SIG-M5 treated with dmso at 0.1 percent for 504 hours (cell line): ENCODE measurements at regions not wholly inside any gene's neighbourhood (a gene's known extent, or its start where the extent isn't known, plus 50 kb on each side); places are given as distances from the start of the nearest gene placed in this dataset.
A peak's percentile ranks its signal among the peaks of the same experiment; 100 is the strongest.

ENCODE experiments used
- DNase-seq: peaks from one replicate; lab custom pipeline; 2025; ENCODE audit not compliant: unreplicated experiment; lab: John Stamatoyannopoulos, UW

DNA sequence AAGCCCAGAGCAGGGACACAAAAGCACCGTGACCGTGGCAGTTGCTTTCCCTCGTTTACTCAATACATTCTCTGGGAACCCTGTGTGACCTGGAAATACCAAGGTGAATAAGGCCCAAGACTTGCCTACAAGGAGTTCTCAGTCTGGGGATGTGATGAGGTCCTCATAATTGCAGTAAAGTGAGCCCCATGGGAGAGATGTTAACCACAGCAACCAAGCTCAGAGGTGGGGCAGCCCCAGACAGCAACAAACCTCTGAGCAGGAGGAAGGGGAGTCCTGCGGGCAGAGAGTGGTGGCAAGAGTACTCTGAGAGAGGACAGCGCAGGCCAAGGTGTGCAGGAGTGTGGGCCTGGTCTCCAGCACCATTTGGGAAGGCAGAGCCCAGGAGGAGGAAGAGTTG is 91.6 kb downstream of the TTC32 start:
- DNase-seq, result no peak

DNA sequence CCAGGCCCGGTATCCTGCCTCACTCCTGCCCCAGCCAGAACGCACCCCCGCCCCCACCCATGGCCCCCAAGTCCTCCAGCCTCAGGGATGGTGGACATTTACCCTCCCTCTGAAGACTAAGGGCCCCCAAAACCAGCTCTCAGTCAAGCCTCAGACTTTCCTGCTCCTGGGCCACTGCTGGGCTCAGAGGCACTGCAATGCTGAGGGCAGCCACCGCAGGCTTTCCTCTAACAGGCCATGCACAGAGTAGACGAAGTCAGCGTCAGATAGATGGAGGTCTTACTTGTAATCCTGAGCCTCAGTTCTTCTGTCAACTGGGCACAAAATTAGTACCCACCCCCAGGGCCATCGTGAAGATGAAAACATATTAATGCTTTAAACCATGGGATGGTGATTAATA is 92.6 kb downstream of the TTC32 start:
- DNase-seq, result no peak

- DNase-seq, result no peak
Measured at GRCh38 chr2:19807866-19808265, 93.9 kb downstream of the TTC32 start.

- DNase-seq, result no peak
Measured at GRCh38 chr2:19807346-19807745, 94.4 kb downstream of the TTC32 start.

GRCh38 chr2:19806591-19806990 is 95.2 kb downstream of the TTC32 start:
- DNase-seq, result no peak

GRCh38 chr2:19806131-19806530 is 95.7 kb downstream of the TTC32 start:
- no peak for DNase-seq

- DNase-seq, result no peak
Measured at GRCh38 chr2:19805266-19805665, 96.5 kb downstream of the TTC32 start.

DNA sequence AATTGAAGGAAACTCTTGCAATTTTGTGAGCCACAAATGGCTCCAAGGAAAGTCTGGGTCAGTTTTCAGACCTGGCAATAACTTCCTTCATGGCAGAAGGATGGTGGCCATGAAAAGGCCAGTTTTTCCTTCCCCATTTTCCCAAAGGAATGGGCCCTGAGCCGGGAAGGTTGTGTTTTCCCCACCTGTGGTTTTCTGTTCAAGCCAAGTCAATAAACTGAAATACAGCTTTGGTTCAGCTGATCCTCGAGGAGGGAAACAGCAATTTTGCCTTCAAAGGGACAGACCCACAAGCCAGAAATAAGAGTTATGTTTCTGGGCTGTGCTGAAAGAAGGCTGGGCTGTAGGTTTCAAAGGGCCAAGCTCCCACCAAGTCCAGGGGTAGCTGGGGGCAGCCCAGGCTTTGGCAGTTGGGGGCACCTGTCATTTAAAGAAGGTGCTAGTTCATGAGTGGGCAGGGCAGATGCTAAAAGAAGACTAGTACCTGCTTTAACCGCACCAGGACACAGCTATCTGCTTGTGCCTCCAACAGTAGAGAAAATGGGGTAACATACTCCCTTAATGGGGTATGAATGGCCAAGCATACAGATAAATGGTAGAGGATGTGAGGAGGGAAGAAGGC is 97.0 kb downstream of the TTC32 start:
- DNase-seq, result no peak

DNA sequence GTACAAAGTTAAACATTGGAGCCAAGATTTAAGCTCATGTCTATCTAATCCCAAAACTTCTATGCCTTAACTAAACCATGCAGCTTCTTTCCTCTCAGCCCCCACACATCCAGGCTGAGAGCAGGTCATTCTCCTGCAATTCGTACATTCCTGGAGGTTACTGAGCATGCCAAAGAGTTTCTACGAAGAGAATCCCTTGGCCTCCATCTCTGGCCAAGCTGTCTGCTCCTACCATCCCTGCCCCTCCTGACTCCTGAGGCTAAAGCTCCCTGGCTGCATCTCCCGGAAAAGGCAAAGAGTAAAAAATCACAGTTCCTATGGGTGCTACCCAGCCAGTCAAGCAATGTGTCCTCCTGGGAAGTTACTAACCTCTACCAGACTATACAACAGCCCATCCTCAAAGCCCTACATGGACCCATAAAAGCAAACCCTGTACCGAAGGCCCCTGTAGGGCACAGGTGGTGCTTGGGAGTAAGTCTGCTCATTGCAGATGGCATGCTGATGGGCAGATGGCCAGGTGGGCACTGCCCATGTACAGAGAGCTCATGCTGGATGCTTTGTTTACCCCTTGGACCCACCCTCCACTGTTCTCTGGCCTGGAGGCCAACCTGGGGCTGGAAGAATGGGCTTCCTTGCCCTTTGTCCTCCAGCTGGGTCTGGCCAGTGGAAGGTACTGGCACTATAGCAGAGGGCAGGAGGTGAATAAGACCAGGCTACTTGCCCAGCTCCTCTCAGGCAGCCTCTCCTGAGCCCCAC is 99.5 kb downstream of the TTC32 start:
- DNase-seq, result no peak

DNA sequence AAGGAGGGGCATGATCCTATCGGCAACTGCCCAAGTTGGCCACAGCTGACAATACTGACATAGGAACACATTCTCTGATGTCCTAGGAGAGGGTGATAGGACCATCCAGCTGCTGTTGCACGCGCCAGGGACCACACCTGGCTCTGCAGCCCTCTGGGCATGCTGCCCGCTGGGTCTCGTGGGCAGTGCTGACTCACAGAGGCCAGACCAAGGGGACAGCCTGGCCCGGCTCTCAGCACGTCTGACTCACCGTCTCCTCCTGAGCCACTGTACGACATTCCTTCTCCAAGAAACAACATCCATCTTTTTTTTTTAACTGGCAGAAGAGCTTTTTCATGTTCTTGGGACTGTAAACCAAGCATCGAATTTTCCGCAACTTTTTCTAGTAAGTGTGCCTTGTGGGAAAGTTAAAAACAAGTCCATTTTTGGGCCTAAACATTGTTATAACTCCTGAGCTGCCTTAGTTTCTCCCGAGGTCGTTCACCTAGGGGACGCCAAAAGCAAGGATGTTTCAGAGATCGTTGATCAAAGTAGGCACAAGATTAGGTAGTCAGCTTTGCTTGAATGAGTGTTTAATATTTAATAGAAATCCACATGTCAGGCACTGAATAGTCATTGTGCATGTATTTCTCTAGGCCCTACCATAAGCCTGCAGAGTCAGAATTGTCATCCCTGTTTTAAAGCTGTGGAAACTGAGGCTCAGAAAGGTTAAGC is 100.3 kb downstream of the TTC32 start:
- DNase-seq, result no peak

DNA sequence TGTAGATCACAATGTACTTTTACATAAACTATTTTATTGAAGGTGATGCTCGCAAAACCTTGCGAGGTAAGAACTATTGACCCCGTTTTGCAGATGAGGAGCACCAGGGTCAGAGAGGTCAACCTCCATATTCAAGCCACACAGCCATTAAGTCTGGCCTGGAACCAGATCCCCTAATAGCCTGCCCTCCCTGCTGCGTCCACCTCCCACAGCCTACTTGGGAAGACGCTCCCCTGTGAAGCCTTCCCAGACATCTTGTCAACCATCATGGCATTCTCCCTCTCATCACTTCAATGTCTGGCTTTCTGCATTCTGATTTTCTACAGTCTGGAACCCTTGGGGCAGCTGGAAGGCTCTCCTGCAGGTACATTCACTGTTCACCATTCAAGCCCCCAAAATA is 101.0 kb downstream of the TTC32 start:
- no peak for DNase-seq

GRCh38 chr2:19799881-19800780 is 101.7 kb downstream of the TTC32 start:
- DNase-seq, result no peak

DNA sequence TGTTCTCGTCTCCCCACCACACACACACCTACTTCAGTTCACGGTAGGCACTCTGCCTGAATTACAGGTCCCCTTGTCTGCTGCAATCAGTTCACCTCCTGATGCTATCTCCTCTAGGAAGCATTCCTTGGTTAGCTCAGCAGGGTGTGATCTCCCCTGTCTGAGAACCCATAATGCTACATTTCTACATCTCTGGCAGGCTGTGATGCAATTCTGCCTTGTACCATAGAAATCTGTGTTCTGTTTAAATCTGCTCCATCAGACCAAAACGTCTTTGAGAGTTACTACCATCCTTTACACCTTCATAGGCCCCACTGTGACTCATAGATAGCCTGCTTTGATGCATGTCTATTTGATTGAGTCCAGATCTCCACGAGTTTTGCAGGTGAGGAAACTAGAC is 103.9 kb downstream of the TTC32 start:
- DNase-seq, result peak; percentile 7

DNA sequence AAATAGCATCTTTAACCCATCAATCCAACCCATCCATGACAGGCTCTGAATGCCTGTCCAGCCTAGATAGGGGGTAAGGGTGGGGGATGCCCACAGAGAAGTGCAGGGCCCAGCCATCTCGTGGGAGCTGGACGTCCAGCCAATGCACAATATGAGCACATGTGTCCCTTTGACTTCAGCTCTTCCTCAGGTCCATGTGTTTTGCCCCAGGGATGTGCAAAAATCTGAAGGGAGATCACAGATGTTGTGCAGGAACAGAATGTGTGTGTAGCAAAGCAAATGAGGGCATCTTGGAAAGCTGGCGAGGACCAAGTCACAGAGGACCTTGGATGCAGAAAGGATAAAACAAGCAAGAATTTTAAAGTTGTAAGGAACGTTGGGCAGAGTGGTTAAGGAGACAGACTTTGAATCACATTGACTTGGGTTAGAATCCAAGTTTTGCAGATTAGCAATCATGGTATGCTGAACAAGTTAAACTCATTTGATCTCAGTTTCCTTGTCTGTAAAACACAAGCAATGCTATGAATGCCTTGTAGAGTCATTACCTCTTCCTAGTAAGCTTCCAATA is 104.5 kb downstream of the TTC32 start:
- DNase-seq, result no peak

DNA sequence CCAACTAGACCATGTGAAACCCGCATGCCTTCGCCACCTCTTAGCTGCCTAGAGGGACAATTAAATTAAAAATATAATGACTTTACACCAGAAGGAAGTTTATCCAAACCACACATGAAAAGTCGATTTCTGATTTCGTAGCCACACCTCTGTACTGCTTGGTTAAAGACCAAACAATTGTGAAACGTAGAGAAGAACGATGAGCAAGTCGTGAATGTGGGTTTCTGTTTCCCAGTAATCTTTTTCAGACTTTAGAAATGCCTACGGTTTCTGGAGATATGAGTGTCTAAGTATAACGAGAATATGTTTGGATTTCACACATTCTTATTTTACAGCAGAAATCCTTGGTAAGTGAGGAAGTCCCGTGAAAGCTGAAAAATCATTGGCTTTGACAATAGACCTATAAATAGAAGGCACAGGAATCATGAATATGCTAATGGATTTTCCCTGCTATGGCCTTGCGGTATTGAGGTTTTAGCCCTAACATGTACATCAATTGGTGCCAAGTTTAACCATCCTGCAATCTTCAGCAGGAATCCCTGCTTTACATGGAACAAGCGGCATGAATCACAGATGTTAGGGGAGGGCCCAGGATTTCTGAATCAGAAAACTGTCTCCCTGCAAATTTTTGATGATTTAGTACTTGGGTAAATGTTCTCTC is 105.6 kb downstream of the TTC32 start:
- DNase-seq, result no peak

- no peak for DNase-seq
Measured at GRCh38 chr2:19793132-19793750, 108.5 kb downstream of the TTC32 start.

GRCh38 chr2:19790291-19790690 is 111.5 kb downstream of the TTC32 start:
- no peak for DNase-seq

- no peak for DNase-seq
Measured at GRCh38 chr2:19787134-19787533, 114.6 kb downstream of the TTC32 start.

DNA sequence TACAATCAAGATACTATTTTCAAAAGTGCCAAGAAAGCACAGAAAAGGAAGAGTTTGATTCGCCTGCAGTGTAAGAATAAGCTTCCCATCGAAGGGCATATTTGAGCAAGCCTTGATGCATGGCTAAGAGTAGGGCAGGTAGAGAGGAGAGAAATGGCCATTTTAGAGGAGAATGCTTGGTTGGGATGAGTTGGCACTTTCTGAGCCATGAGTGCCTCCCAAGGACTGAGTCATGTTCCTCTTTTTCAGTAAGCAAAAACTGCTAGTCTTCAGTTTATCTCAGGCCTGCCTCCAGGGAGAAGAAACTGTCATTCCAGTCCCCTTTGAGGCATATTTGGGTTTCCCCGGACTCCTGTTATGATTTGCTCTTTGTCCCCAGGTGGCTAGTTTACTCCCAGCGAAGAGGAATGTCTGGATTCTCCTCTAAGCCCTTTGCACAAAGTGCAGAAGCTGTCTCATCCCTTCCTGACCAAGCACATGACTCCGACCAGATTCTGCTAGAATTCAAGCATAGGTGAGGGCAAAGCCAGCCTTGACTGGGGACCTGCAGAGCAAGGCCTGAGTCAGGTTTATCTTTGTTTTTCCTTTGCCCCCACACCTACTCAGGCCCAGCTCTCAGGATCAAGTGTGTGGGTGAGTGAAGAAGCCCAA is 115.2 kb downstream of the TTC32 start:
- peak; percentile 69 for DNase-seq
